GM23338 (cell line): ENCODE measurements at regions not wholly inside any gene's neighbourhood (a gene's known extent, or its start where the extent isn't known, plus 50 kb on each side); places are given as distances from the start of the nearest gene placed in this dataset.

ENCODE experiments used
- CTCF ChIP-seq, 2 experiments: fragments of 200-600 bp in 1 of 2; sonication (generic) in 1 of 2; conservative IDR thresholded peaks; 2 replicates each; pipeline versions ENCODE4 v1.5.1 to v1.6.1; 2016 to 2017; ENCODE audit warnings: antibody characterized with exemption in 2 of 2, low read depth in 2 of 2, mild to moderate bottlenecking in 2 of 2, moderate library complexity in 1 of 2
- EZH2 ChIP-seq: fragments of 200-600 bp; sonication (generic); IDR thresholded peaks from one replicate; pipeline ENCODE4 v1.8.0; 2017; ENCODE audit warnings: antibody characterized with exemption, mild to moderate bottlenecking, low read depth; ENCODE audit not compliant: unreplicated experiment
- EZH2phosphoT487 ChIP-seq: fragments of 200-600 bp; sonication (generic); IDR thresholded peaks from one replicate; pipeline ENCODE4 v1.8.1; 2018; ENCODE audit warnings: antibody characterized with exemption; ENCODE audit not compliant: unreplicated experiment

GRCh38 chr13:72559716-72560115, 167.7 kb downstream of the MZT1 start:
- TF ChIP-seq EZH2phosphoT487 (no peak), CTCF (conservative IDR thresholded peaks at IDR 0.05; ENCODE audit: low read depth in 2 of 2) (no peak), EZH2 (no peak)
